Vagina (tissue), 2 donors: ENCODE measurements at regions not wholly inside any gene's neighbourhood (a gene's known extent, or its start where the extent isn't known, plus 50 kb on each side); places are given as distances from the start of the nearest gene placed in this dataset.

Experiments used
- DNase-seq, 2 donors: peaks; one replicate each; pipeline ENCODE4 v3.0.0-alpha.2; 2017; ENCODE audit errors: extremely low spot score in 2 of 2
- H3K27ac ChIP-seq: fragments of 200-600 bp; sonication (generic); one replicate; pipeline ENCODE4 v1.5.1; 2019
- H3K27me3 ChIP-seq: fragments of 200-600 bp; sonication (generic); one replicate; pipeline ENCODE4 v1.5.1; 2019
- H3K36me3 ChIP-seq, 2 donors: fragments of 200-600 bp; sonication (generic); one replicate each; pipeline ENCODE4 v1.5.1; 2017 to 2019
- H3K4me1 ChIP-seq: fragments of 200-600 bp; sonication (generic); one replicate; pipeline ENCODE4 v1.5.1; 2019
- H3K4me3 ChIP-seq, 2 donors: fragments of 200-600 bp; sonication (generic); 1 replicate in 1 of 2; 2 replicates in 1 of 2; pipeline ENCODE4 v1.5.1; 2016 to 2019
- H3K9me3 ChIP-seq: fragments of 200-600 bp; sonication (generic); one replicate; pipeline ENCODE4 v1.5.1; 2019
- POLR2A ChIP-seq, 2 donors: fragments of 450-650 bp; IDR thresholded peaks; one replicate each; pipeline ENCODE4 v1.6.1; 2017; ENCODE audit warnings: antibody characterized with exemption in 2 of 2, mild to moderate bottlenecking in 2 of 2, moderate library complexity in 2 of 2
- POLR2AphosphoS5 ChIP-seq, 2 donors: sonication (generic); formaldehyde crosslinking; IDR thresholded peaks; one replicate each; pipeline ENCODE4 v1.9.0; 2017; ENCODE audit warnings: antibody characterized with exemption in 2 of 2, mild to moderate bottlenecking in 2 of 2, low read depth in 1 of 2; ENCODE audit not compliant: insufficient read depth in 1 of 2
- intact Hi-C: fragments of 100-400 bp; cut with DNase I; formaldehyde crosslinking; loops from one replicate; pipeline ENCODE4 v1.15.1; 2023
- TF ChIP-seq, protein P1 (sequence below), 3 experiments: fragments of 450-650 bp in 2 of 3; fragments of 200-600 bp in 1 of 3; sonication (generic) in 1 of 3; IDR thresholded peaks; one replicate each; pipeline ENCODE4 v1.5.1; 2017 to 2019; ENCODE audit warnings: antibody characterized with exemption in 3 of 3, mild to moderate bottlenecking in 2 of 3, moderate library complexity in 2 of 3

DNA sequence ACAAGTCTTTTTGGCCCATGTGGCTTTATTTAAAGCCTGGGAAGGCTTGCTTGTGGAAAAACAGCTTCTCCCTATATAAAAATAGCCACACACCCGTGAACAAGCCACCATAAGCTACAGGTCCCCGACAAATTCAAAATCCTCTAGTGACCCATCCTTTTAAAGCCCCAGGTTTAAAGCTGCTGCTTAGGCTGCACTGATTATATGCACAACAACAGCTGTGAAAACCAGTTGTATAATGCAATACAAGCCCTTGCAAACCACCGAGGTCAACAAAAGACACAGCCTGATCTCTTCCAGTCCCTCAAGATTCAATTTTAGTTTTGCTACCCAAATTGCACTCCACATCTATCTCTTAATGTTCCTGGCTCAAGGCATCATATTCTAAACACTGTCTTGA, 186.0 kb upstream of the WDFY3 start:
- DNase-seq: no peak
- Histone ChIP-seq H3K27me3 (no peaks in the 10 kb centered on the region), H3K9me3 (no peaks in the 10 kb centered on the region), H3K36me3 (no peaks in the 10 kb centered on the region), H3K4me3 (no peak overlapping the region), H3K4me1 (no peaks in the 10 kb centered on the region), H3K27ac (no peak overlapping the region)
- intact Hi-C loops: no loop called here
- no peak for TF ChIP-seq POLR2A (IDR thresholded peaks at IDR 0.05)
- TF ChIP-seq, protein P1, sequence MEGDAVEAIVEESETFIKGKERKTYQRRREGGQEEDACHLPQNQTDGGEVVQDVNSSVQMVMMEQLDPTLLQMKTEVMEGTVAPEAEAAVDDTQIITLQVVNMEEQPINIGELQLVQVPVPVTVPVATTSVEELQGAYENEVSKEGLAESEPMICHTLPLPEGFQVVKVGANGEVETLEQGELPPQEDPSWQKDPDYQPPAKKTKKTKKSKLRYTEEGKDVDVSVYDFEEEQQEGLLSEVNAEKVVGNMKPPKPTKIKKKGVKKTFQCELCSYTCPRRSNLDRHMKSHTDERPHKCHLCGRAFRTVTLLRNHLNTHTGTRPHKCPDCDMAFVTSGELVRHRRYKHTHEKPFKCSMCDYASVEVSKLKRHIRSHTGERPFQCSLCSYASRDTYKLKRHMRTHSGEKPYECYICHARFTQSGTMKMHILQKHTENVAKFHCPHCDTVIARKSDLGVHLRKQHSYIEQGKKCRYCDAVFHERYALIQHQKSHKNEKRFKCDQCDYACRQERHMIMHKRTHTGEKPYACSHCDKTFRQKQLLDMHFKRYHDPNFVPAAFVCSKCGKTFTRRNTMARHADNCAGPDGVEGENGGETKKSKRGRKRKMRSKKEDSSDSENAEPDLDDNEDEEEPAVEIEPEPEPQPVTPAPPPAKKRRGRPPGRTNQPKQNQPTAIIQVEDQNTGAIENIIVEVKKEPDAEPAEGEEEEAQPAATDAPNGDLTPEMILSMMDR (IDR thresholded peaks at IDR 0.05): no peak
- no peak for TF ChIP-seq POLR2AphosphoS5 (IDR thresholded peaks at IDR 0.05; ENCODE audit: insufficient read depth in 1 of 2, low read depth in 1 of 2)

DNA sequence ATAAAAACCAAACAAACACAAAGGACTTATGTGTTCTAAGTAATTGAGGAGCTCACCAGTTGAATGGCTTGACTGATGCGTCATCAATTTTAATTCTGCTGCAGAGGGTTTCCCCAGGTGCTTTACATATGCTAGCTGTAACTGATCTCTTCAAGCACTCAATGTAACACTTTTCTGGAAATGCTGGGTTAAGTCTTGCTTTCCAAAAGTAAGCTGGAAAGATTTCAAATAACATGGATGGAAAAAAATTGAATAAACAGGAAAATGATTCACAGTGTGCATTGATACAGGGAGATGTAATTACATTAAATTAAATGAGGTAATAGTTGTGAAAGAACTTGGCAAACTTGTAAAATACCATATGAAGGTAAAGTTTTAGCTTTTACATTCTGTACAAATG, 186.7 kb upstream of the WDFY3 start:
- Histone ChIP-seq H3K4me3 (no peak overlapping the region), H3K27me3 (no peaks in the 10 kb centered on the region)
- intact Hi-C loops: no loop called here

DNA sequence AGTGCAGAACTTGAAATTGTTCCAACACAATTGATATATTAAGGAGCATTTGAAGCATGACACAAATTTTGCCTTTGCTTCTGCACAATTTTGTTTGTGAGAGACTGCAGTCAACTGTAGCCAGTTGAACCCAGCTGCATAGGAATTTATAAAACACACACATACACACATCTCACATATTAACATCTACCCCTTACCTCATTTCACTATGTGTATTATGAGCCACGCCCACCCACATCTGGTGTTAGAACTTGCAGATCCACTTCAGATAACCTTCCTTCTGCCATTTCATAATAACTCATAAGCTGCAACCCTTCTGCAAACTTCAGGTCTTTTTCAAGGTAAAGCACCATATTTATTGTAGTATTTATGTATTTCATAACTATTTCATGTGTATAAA, 188.1 kb upstream of the WDFY3 start:
- TF ChIP-seq POLR2A (IDR thresholded peaks at IDR 0.05): no peak
- no peak for TF ChIP-seq POLR2AphosphoS5 (IDR thresholded peaks at IDR 0.05; ENCODE audit: insufficient read depth in 1 of 2, low read depth in 1 of 2)
- TF ChIP-seq, protein P1 (IDR thresholded peaks at IDR 0.05): no peak
- intact Hi-C loops: no loop called here
- no peaks in the 10 kb centered on the region for H3K4me1 ChIP-seq
- DNase-seq: no peak
- no peak overlapping the region for H3K4me3 ChIP-seq
- H3K36me3 ChIP-seq: no peaks in the 10 kb centered on the region
- no peaks in the 10 kb centered on the region for H3K27me3 ChIP-seq
- H3K9me3 ChIP-seq: no peaks in the 10 kb centered on the region
- no peak overlapping the region for H3K27ac ChIP-seq

More for the DNA sequence above, 186.7 kb upstream of the WDFY3 start:
- Histone ChIP-seq H3K9me3 (no peaks in the 10 kb centered on the region), H3K36me3 (no peaks in the 10 kb centered on the region), H3K27ac (no peak overlapping the region), H3K4me1 (no peaks in the 10 kb centered on the region)
- TF ChIP-seq, protein P1 (IDR thresholded peaks at IDR 0.05): no peak
- TF ChIP-seq POLR2A (IDR thresholded peaks at IDR 0.05) (no peak), POLR2AphosphoS5 (IDR thresholded peaks at IDR 0.05; ENCODE audit: insufficient read depth in 1 of 2, low read depth in 1 of 2) (no peak)
- no peak for DNase-seq

DNA sequence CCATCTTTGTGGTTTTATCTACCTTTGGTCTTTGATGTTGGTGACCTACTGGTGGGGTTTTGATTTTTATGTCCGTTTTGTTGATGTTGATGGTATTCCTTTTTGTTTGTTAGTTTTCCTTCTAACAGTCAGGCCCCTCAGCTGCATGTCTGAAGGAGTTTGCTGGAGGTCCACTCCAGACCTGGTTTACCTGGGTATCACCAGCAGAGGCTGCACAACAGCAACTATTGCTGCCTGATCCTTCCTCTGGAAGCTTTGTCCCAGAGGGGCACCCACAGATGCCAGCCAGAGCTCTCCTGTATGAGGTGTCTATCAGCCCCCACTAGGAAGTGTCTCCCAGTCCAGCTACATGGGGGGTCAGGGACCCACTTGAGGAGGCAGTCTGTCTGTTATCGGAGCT, 199.3 kb upstream of the WDFY3 start:
- H3K9me3 ChIP-seq: no peaks in the 10 kb centered on the region
- no peak for TF ChIP-seq POLR2AphosphoS5 (IDR thresholded peaks at IDR 0.05; ENCODE audit: insufficient read depth in 1 of 2, low read depth in 1 of 2)
- TF ChIP-seq, protein P1 (IDR thresholded peaks at IDR 0.05): no peak
- TF ChIP-seq POLR2A (IDR thresholded peaks at IDR 0.05): no peak
- H3K36me3 ChIP-seq: no peaks in the 10 kb centered on the region
- H3K27me3 ChIP-seq: no peaks in the 10 kb centered on the region
- H3K4me3 ChIP-seq: no peak overlapping the region
- DNase-seq: no peak
- intact Hi-C loops: no loop called here
- H3K27ac ChIP-seq: no peak overlapping the region
- H3K4me1 ChIP-seq: no peaks in the 10 kb centered on the region

DNA sequence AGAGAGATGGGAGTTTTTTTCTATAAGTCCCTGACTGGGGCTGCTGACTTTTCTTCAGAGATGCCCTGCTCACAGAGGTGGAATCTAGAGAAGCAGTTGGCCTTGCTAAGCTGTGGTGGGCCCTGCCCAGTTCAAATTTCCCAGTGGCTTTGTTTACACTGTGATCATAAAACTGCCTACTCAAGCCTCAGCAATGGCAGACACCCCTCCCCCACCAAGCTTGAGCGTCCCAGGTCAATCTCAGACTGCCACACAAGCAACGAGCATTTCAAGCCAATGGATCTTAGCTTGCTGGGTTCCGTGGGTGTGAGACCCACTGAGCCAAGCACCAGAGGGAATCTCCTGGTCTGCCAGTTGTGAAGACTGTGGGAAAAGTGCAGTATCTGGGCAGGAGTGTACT, 199.8 kb upstream of the WDFY3 start:
- TF ChIP-seq POLR2A (IDR thresholded peaks at IDR 0.05) (no peak), POLR2AphosphoS5 (IDR thresholded peaks at IDR 0.05; ENCODE audit: insufficient read depth in 1 of 2, low read depth in 1 of 2) (no peak)
- TF ChIP-seq, protein P1 (IDR thresholded peaks at IDR 0.05): no peak
- Histone ChIP-seq H3K4me3 (no peak overlapping the region), H3K27me3 (no peaks in the 10 kb centered on the region), H3K9me3 (no peaks in the 10 kb centered on the region), H3K27ac (no peak overlapping the region), H3K4me1 (no peaks in the 10 kb centered on the region), H3K36me3 (no peaks in the 10 kb centered on the region)
- DNase-seq: no peak
- intact Hi-C loops: no loop called here
